Mucosa of rectum (tissue), 2 donors: ENCODE measurements at regions not wholly inside any gene's neighbourhood (a gene's known extent, or its start where the extent isn't known, plus 50 kb on each side); places are given as distances from the start of the nearest gene placed in this dataset.

Experiments used
- H3K27ac ChIP-seq, 2 donors: one replicate each; pipeline ENCODE4 v1.7.0; 2013; ENCODE audit warnings: inconsistent platforms in 2 of 2, low read depth in 2 of 2, low read length in 2 of 2
- H3K27me3 ChIP-seq, 2 donors: one replicate each; pipeline ENCODE4 v1.7.0; 2013; ENCODE audit warnings: low read length in 2 of 2; ENCODE audit not compliant: control insufficient read depth in 2 of 2, insufficient read depth in 2 of 2
- H3K36me3 ChIP-seq, 2 donors: one replicate each; pipeline ENCODE4 v1.7.0; 2013; ENCODE audit warnings: low read length in 2 of 2; ENCODE audit not compliant: control insufficient read depth in 2 of 2, insufficient read depth in 2 of 2
- H3K4me1 ChIP-seq, 2 donors: one replicate each; pipeline ENCODE4 v1.7.0; 2013; ENCODE audit warnings: low read length in 2 of 2, mild to moderate bottlenecking in 1 of 2; ENCODE audit not compliant: control insufficient read depth in 2 of 2, insufficient read depth in 2 of 2
- H3K4me3 ChIP-seq, 2 donors: one replicate each; pipeline ENCODE4 v1.7.0; 2013; ENCODE audit warnings: low read length in 2 of 2
- H3K9ac ChIP-seq, 2 donors: one replicate each; pipeline ENCODE4 v1.7.0; 2013; ENCODE audit warnings: low read length in 2 of 2, low read depth in 1 of 2, mild to moderate bottlenecking in 1 of 2
- H3K9me3 ChIP-seq, 2 donors: one replicate each; pipeline ENCODE4 v1.7.0; 2013; ENCODE audit warnings: low read length in 2 of 2; ENCODE audit not compliant: control insufficient read depth in 2 of 2
- donor health status: healthy.
- donor health status: Normal muscosa, but diverticular disease.

GRCh38 chr4:38493066-38493465, 170.9 kb upstream of the KLF3 start:
- peaks cover 3 to 9% of the 10 kb centered on the region in 2 donors for H3K4me1 ChIP-seq
- H3K9ac ChIP-seq = no peak overlapping the region
- H3K27me3 ChIP-seq = no peaks in the 10 kb centered on the region
- no peaks in the 10 kb centered on the region for H3K9me3 ChIP-seq
- no peaks in the 10 kb centered on the region for H3K36me3 ChIP-seq
- no peak overlapping the region for H3K4me3 ChIP-seq
- no peak overlapping the region for H3K27ac ChIP-seq

- H3K4me1 ChIP-seq = no peaks in the 10 kb centered on the region
- H3K27ac ChIP-seq = no peak overlapping the region
- H3K9me3 ChIP-seq = no peaks in the 10 kb centered on the region
- H3K27me3 ChIP-seq = no peaks in the 10 kb centered on the region
- H3K9ac ChIP-seq = no peak overlapping the region
- H3K36me3 ChIP-seq = no peaks in the 10 kb centered on the region
- no peak overlapping the region for H3K4me3 ChIP-seq
Measured at GRCh38 chr4:38495446-38495845, 168.6 kb upstream of the KLF3 start.

- H3K27me3 ChIP-seq = no peaks in the 10 kb centered on the region
- no peak overlapping the region for H3K9ac ChIP-seq
- H3K4me3 ChIP-seq = no peak overlapping the region
- H3K27ac ChIP-seq = no peak overlapping the region
- H3K9me3 ChIP-seq = no peaks in the 10 kb centered on the region
- H3K4me1 ChIP-seq = no peaks in the 10 kb centered on the region
- H3K36me3 ChIP-seq = no peaks in the 10 kb centered on the region
Measured at GRCh38 chr4:38497121-38497520, 166.9 kb upstream of the KLF3 start.

GRCh38 chr4:38499101-38499500, 164.9 kb upstream of the KLF3 start:
- no peaks in the 10 kb centered on the region for H3K4me1 ChIP-seq
- no peaks in the 10 kb centered on the region for H3K9me3 ChIP-seq
- H3K27ac ChIP-seq = no peak overlapping the region
- no peaks in the 10 kb centered on the region for H3K36me3 ChIP-seq
- H3K4me3 ChIP-seq = no peak overlapping the region
- H3K27me3 ChIP-seq = no peaks in the 10 kb centered on the region
- H3K9ac ChIP-seq = no peak overlapping the region

- H3K4me3 ChIP-seq = no peak overlapping the region
- H3K27me3 ChIP-seq = no peaks in the 10 kb centered on the region
- H3K27ac ChIP-seq = no peak overlapping the region
- no peaks in the 10 kb centered on the region for H3K9me3 ChIP-seq
- no peaks in the 10 kb centered on the region for H3K36me3 ChIP-seq
- H3K4me1 ChIP-seq = no peaks in the 10 kb centered on the region
- no peak overlapping the region for H3K9ac ChIP-seq
Measured at GRCh38 chr4:38500433-38500832, 163.6 kb upstream of the KLF3 start.

- Histone ChIP-seq H3K9me3 (no peaks in the 10 kb centered on the region), H3K36me3 (no peaks in the 10 kb centered on the region), H3K27ac (no peak overlapping the region), H3K4me3 (no peak overlapping the region), H3K27me3 (no peaks in the 10 kb centered on the region), H3K9ac (no peak overlapping the region), H3K4me1 (no peaks in the 10 kb centered on the region)
Measured at GRCh38 chr4:38501698-38502097, 162.3 kb upstream of the KLF3 start.

GRCh38 chr4:38503689-38504395, 160.2 kb upstream of the KLF3 start:
- Histone ChIP-seq H3K4me1 (no peaks in the 10 kb centered on the region), H3K36me3 (no peaks in the 10 kb centered on the region), H3K4me3 (no peak overlapping the region), H3K27me3 (no peaks in the 10 kb centered on the region), H3K9ac (no peak overlapping the region), H3K27ac (no peak overlapping the region), H3K9me3 (no peaks in the 10 kb centered on the region)

GRCh38 chr4:38504396-38504715, 159.6 kb upstream of the KLF3 start:
- Histone ChIP-seq H3K4me3 (no peak overlapping the region), H3K9me3 (no peaks in the 10 kb centered on the region), H3K4me1 (no peaks in the 10 kb centered on the region), H3K27ac (no peak overlapping the region), H3K9ac (no peak overlapping the region), H3K36me3 (no peaks in the 10 kb centered on the region), H3K27me3 (no peaks in the 10 kb centered on the region)

- Histone ChIP-seq H3K27ac (no peak overlapping the region), H3K4me3 (no peak overlapping the region), H3K36me3 (no peaks in the 10 kb centered on the region), H3K4me1 (no peaks in the 10 kb centered on the region), H3K27me3 (no peaks in the 10 kb centered on the region), H3K9me3 (no peaks in the 10 kb centered on the region), H3K9ac (no peak overlapping the region)
Measured at GRCh38 chr4:38509551-38509950, 154.4 kb upstream of the KLF3 start.

GRCh38 chr4:38510201-38510600, 153.8 kb upstream of the KLF3 start:
- peaks cover 0 to 5% of the 10 kb centered on the region in 2 donors for H3K4me1 ChIP-seq
- H3K27ac ChIP-seq = no peak overlapping the region
- no peak overlapping the region for H3K9ac ChIP-seq
- no peak overlapping the region for H3K4me3 ChIP-seq
- no peaks in the 10 kb centered on the region for H3K27me3 ChIP-seq
- H3K9me3 ChIP-seq = no peaks in the 10 kb centered on the region
- no peaks in the 10 kb centered on the region for H3K36me3 ChIP-seq

GRCh38 chr4:38511702-38512101, 152.3 kb upstream of the KLF3 start:
- Histone ChIP-seq H3K4me3 (no peak overlapping the region), H3K27me3 (no peaks in the 10 kb centered on the region), H3K9me3 (no peaks in the 10 kb centered on the region), H3K9ac (no peak overlapping the region), H3K27ac (no peak overlapping the region), H3K36me3 (no peaks in the 10 kb centered on the region), H3K4me1 (peaks cover 0 to 5% of the 10 kb centered on the region in 2 donors)
